ENCODE measurements at regions not wholly inside any gene's neighbourhood (a gene's known extent, or its start where the extent isn't known, plus 50 kb on each side); places are given as distances from the start of the nearest gene placed in this dataset.

DNA sequence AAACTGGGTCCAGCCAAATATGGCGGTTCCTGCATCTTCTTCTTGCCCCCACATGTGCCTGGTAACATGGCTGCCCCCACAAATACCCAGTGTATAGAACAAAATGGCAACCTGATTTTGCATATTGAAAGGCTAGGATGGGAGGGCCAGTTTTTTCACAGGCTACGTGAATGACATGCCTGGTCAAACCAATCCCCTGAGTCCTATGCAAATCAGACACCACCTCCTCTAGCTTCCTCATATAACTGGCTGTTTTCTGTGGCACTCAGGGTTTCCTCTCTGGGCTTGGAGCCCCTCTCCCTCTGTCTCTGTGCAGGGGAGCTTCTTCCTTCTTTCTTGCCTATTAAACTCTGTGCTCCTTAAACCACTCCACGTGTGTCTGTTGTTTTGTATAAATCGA lies 372.1 kb downstream of the KIF16B start:
- Histone ChIP-seq H3K36me3 (ENCODE audit: control insufficient read depth, insufficient read depth, low read length, severe bottlenecking) (no peaks in the 10 kb centered on the region), H3K4me1 (ENCODE audit: control insufficient read depth, insufficient read depth, low read length) (no peaks in the 10 kb centered on the region), H3K4me3 (ENCODE audit: low read length) (no peak overlapping the region), H3K27me3 (replicated peaks; ENCODE audit: control insufficient read depth, insufficient read depth, low read length) (no peaks in the 10 kb centered on the region), H3K9ac (ENCODE audit: low read length) (no peak overlapping the region), H3K9me3 (ENCODE audit: control insufficient read depth, low read length) (peaks cover 5% of the 10 kb centered on the region)
- DNase-seq (ENCODE audit: low read depth), result no peak

DNA sequence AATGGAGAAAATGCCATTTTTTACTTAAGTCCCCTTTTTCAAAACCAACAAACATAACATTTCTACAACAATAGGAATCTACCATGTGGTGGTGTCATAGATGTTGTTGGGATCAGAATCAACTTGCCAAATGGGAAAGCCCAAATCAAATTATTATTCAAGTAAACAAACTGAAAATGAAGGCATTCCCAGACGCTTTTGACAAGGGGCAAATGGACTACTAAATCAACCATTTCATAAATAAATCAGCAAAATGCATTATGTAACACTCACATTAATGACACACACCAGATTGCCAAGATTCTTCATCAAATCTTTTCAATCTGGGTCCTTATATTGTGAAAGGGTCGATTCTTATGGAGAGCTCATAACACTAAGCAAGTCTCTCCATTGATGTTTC lies 375.6 kb downstream of the KIF16B start:
- no peak for DNase-seq (ENCODE audit: low read depth)
- no peaks in the 10 kb centered on the region for H3K4me1 ChIP-seq (ENCODE audit: control insufficient read depth, insufficient read depth, low read length)
- no peaks in the 10 kb centered on the region for H3K27me3 ChIP-seq (replicated peaks; ENCODE audit: control insufficient read depth, insufficient read depth, low read length)
- no peak overlapping the region for H3K9ac ChIP-seq (ENCODE audit: low read length)
- no peaks in the 10 kb centered on the region for H3K36me3 ChIP-seq (ENCODE audit: control insufficient read depth, insufficient read depth, low read length, severe bottlenecking)
- H3K9me3 ChIP-seq (ENCODE audit: control insufficient read depth, low read length), result peaks cover 5% of the 10 kb centered on the region
- no peak overlapping the region for H3K4me3 ChIP-seq (ENCODE audit: low read length)

DNA sequence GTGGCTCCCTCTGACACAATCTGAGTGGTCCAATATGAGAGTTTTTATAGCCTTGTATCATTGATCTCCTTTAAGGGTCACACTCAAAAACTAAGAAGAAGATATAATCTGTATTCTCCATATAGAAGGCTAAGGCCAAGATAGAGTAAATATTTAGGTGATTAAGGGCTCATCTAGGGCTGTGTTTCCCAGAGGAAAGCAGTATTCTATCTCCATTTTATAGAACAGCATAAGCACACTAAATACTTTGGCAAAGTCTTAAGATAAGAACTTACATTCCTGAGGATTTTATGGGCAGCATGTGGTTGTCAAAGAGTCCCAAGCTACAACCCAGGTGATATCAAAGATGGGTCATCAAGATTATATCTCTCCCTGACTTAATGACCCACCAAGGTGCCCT lies 377.6 kb downstream of the KIF16B start:
- no peak overlapping the region for H3K4me3 ChIP-seq (ENCODE audit: low read length)
- no peak for DNase-seq (ENCODE audit: low read depth)
- no peaks in the 10 kb centered on the region for H3K4me1 ChIP-seq (ENCODE audit: control insufficient read depth, insufficient read depth, low read length)
- H3K27me3 ChIP-seq (replicated peaks; ENCODE audit: control insufficient read depth, insufficient read depth, low read length), result no peaks in the 10 kb centered on the region
- H3K9ac ChIP-seq (ENCODE audit: low read length), result no peak overlapping the region
- H3K36me3 ChIP-seq (ENCODE audit: control insufficient read depth, insufficient read depth, low read length, severe bottlenecking), result no peaks in the 10 kb centered on the region
- peaks cover 5% of the 10 kb centered on the region for H3K9me3 ChIP-seq (ENCODE audit: control insufficient read depth, low read length)

DNA sequence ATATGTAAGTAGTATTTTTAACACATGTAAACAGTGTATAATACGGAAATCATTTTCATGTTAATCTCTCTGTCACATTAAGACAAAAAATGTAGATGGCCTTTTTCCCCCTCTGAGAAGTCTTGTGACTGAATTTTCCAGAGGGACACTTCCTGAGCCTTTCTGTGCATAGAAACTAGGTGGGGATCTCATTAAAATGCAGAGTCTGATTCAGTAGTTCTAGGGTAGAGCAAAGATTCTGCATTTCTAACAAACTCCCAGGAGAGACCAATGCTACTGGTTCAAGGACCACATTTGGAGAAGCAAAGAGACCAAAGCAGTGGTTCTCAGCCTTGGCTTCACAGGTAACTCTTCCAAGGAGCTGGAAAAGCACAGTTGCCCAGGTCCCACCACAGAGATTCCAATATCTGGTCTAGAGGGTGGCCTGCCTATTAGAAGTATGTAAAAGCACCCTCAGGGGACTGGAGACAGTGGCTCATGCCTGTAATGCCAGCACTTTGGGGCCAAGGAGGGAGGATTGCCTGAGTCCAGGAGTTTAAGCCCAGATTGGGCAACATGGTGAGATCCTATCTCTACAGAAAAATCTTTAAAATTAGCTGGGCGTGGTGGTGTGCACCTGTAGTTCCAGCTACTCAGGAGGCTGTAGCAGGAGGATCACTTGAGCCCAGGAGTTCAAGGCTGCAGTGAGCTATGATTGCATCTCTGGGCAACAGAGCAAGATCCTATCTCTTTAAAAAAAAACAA lies 378.5 kb downstream of the KIF16B start:
- Histone ChIP-seq H3K27me3 (replicated peaks; ENCODE audit: control insufficient read depth, insufficient read depth, low read length) (no peaks in the 10 kb centered on the region), H3K36me3 (ENCODE audit: control insufficient read depth, insufficient read depth, low read length, severe bottlenecking) (no peaks in the 10 kb centered on the region), H3K9me3 (ENCODE audit: control insufficient read depth, low read length) (peaks cover 5% of the 10 kb centered on the region), H3K4me1 (ENCODE audit: control insufficient read depth, insufficient read depth, low read length) (no peaks in the 10 kb centered on the region), H3K4me3 (ENCODE audit: low read length) (no peak overlapping the region), H3K9ac (ENCODE audit: low read length) (no peak overlapping the region)
- DNase-seq (ENCODE audit: low read depth), result no peak

DNA sequence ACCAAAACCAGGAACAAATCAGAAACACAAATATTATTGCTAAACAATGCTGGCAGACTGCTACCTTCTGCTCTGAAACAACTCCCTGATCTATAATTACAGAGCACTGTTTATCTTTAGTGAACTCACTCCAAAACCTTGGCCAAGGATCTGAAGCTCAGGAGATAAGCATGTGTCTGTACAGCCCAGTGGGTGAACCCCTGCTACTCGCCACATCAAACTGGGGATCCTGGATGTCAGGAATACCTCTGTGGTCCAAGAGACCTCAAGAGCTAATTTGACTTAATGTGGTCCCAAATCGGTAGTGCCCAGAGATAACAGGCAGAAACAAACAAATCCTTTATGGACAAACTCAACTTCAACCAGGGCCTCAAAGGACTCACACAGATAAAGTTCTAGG lies 381.8 kb downstream of the KIF16B start:
- Histone ChIP-seq H3K27me3 (replicated peaks; ENCODE audit: control insufficient read depth, insufficient read depth, low read length) (no peaks in the 10 kb centered on the region), H3K9me3 (ENCODE audit: control insufficient read depth, low read length) (no peaks in the 10 kb centered on the region), H3K4me3 (ENCODE audit: low read length) (no peak overlapping the region), H3K9ac (ENCODE audit: low read length) (no peak overlapping the region), H3K36me3 (ENCODE audit: control insufficient read depth, insufficient read depth, low read length, severe bottlenecking) (no peaks in the 10 kb centered on the region), H3K4me1 (ENCODE audit: control insufficient read depth, insufficient read depth, low read length) (peaks cover 7% of the 10 kb centered on the region)
- no peak for DNase-seq (ENCODE audit: low read depth)

DNA sequence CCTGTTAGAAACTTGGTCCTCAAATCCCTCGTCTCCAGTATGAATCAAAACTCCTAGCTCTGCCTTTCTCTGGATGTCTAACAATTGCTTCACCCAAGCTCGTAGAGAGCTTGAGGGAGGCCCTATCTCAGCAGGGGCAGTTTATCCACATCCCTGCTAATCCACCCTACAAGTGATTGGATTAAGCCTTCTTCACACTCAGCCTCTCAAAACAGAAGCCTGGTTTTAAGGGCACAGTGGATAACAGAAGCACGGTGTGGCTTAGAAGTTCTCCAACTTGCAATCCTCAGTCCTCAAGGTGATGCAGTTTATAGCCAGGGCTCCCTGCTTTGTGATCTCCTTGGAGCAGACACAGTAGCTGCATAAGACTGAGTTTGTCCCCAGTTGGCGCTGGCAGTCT lies 383.9 kb downstream of the KIF16B start:
- H3K4me3 ChIP-seq (ENCODE audit: low read length), result no peak overlapping the region
- H3K36me3 ChIP-seq (ENCODE audit: control insufficient read depth, insufficient read depth, low read length, severe bottlenecking), result no peaks in the 10 kb centered on the region
- no peaks in the 10 kb centered on the region for H3K9me3 ChIP-seq (ENCODE audit: control insufficient read depth, low read length)
- H3K4me1 ChIP-seq (ENCODE audit: control insufficient read depth, insufficient read depth, low read length), result peaks cover 7% of the 10 kb centered on the region
- H3K27me3 ChIP-seq (replicated peaks; ENCODE audit: control insufficient read depth, insufficient read depth, low read length), result no peaks in the 10 kb centered on the region
- no peak for DNase-seq (ENCODE audit: low read depth)
- H3K9ac ChIP-seq (ENCODE audit: low read length), result no peak overlapping the region

DNA sequence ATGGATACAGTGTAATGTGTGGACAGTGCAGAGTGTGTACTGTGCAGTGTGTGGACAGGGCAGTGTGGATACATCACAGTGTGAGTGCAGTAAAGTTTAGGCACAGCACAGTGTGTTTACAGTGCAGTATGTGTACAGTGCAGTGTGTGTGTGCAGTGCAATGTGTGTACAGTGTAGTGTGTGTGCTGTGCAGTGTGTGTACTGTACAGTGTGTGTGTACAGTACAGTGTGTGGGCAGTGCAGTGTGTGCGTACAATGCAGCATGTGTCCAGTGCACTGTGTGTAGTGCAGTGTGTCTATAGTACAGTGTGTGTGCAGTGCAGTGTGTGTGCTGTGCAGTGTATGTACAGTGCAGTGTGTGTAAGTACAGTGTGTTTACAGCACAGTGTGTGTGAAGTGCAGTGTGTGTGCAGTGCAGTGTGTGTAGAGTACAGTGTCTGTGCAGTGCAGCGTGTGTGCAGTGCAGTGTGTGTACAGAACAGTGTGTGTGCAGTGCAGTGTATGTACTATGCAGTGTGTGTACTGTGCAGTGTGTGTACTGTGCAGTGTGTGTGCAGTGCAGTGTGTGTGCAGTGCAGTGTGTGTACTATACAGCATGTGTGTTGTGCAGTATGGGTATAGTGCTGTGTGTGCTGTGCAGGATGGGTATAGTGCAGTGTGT lies 385.2 kb downstream of the KIF16B start:
- no peaks in the 10 kb centered on the region for H3K9me3 ChIP-seq (ENCODE audit: control insufficient read depth, low read length)
- no peak overlapping the region for H3K4me3 ChIP-seq (ENCODE audit: low read length)
- peaks cover 7% of the 10 kb centered on the region for H3K4me1 ChIP-seq (ENCODE audit: control insufficient read depth, insufficient read depth, low read length)

DNA sequence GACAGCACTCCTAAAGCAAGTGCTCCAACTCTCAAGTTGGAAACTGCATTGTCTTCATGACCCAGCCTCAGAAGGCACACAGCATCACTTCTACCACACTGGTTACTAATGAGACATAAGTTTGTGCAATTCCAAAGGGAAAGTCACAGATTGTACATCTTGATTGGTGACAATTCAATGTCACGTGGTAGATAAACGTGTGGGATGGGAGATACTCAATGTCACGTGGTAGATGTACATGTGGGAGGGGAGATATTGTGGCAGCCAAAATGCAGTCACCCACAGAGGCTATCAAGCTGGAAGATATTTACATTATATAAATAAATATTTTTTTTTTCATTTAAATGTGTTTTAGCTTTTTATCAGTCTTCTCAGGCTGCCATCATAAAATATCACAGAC lies 393.3 kb downstream of the KIF16B start:
- H3K9me3 ChIP-seq (ENCODE audit: control insufficient read depth, low read length), result peaks cover 11% of the 10 kb centered on the region
- H3K4me1 ChIP-seq (ENCODE audit: control insufficient read depth, insufficient read depth, low read length), result no peaks in the 10 kb centered on the region
- H3K4me3 ChIP-seq (ENCODE audit: low read length), result no peak overlapping the region
- H3K9ac ChIP-seq (ENCODE audit: low read length), result no peak overlapping the region
- H3K27me3 ChIP-seq (replicated peaks; ENCODE audit: control insufficient read depth, insufficient read depth, low read length), result no peaks in the 10 kb centered on the region
- no peak for DNase-seq (ENCODE audit: low read depth)
- H3K36me3 ChIP-seq (ENCODE audit: control insufficient read depth, insufficient read depth, low read length, severe bottlenecking), result no peaks in the 10 kb centered on the region

More for the DNA sequence above, 385.2 kb downstream of the KIF16B start:
- H3K9ac ChIP-seq (ENCODE audit: low read length), result no peak overlapping the region
- DNase-seq (ENCODE audit: low read depth), result no peak
- H3K27me3 ChIP-seq (replicated peaks; ENCODE audit: control insufficient read depth, insufficient read depth, low read length), result no peaks in the 10 kb centered on the region
- H3K36me3 ChIP-seq (ENCODE audit: control insufficient read depth, insufficient read depth, low read length, severe bottlenecking), result no peaks in the 10 kb centered on the region

DNA sequence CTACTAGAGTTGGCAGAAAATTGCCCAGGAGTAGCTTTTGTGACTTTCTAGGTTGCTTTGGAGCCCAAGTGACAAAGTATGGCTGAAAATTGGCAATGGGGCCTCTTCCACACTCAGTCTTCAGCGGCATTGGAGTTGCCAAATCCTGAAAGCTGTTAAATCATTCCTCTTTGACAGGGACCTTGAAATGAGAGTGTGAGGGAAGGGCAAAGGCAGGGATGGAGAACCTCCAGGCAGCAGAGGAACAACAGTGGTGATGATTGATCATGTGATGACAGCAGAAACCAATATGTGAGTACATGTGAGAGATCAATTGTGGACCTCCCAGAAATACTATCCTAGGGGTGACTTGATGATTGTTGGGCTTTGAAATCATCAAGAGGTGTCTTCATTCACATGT lies 393.9 kb downstream of the KIF16B start:
- no peaks in the 10 kb centered on the region for H3K4me1 ChIP-seq (ENCODE audit: control insufficient read depth, insufficient read depth, low read length)
- no peaks in the 10 kb centered on the region for H3K27me3 ChIP-seq (replicated peaks; ENCODE audit: control insufficient read depth, insufficient read depth, low read length)

DNA sequence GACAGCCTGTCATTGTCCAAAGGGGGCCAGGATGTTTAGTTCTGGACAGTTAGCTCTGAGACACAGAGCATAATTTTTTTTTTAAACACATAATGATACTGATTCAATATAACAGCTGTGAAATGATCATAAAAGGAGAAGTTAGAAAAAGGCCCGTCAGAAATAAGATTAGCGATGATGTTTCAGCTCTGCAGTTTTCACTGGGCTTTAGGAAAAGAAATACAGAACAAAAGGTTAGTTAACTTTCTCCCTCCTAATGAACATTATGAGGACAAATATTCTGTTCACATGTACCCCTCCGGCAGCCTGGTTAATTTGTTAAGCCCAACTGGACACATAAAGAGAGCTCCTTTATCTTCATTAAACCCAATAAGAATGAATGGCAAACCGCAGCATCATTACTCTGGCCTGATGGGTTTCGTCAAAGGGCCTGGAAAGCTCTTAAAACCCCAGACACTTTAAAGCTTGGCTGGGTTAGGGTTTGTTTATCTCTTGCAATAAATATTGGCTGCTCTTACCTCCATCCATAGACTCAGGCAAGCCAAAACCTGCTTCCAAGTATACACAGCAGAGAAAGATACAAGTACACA lies 394.6 kb downstream of the KIF16B start:
- Histone ChIP-seq H3K36me3 (ENCODE audit: control insufficient read depth, insufficient read depth, low read length, severe bottlenecking) (no peaks in the 10 kb centered on the region), H3K27me3 (replicated peaks; ENCODE audit: control insufficient read depth, insufficient read depth, low read length) (no peaks in the 10 kb centered on the region), H3K4me1 (ENCODE audit: control insufficient read depth, insufficient read depth, low read length) (no peaks in the 10 kb centered on the region), H3K9ac (ENCODE audit: low read length) (no peak overlapping the region), H3K9me3 (ENCODE audit: control insufficient read depth, low read length) (peaks cover 11% of the 10 kb centered on the region), H3K4me3 (ENCODE audit: low read length) (no peak overlapping the region)
- DNase-seq (ENCODE audit: low read depth), result no peak

More for the DNA sequence above, 393.9 kb downstream of the KIF16B start:
- Histone ChIP-seq H3K9ac (ENCODE audit: low read length) (no peak overlapping the region), H3K9me3 (ENCODE audit: control insufficient read depth, low read length) (peaks cover 11% of the 10 kb centered on the region), H3K4me3 (ENCODE audit: low read length) (no peak overlapping the region), H3K36me3 (ENCODE audit: control insufficient read depth, insufficient read depth, low read length, severe bottlenecking) (no peaks in the 10 kb centered on the region)
- no peak for DNase-seq (ENCODE audit: low read depth)

DNA sequence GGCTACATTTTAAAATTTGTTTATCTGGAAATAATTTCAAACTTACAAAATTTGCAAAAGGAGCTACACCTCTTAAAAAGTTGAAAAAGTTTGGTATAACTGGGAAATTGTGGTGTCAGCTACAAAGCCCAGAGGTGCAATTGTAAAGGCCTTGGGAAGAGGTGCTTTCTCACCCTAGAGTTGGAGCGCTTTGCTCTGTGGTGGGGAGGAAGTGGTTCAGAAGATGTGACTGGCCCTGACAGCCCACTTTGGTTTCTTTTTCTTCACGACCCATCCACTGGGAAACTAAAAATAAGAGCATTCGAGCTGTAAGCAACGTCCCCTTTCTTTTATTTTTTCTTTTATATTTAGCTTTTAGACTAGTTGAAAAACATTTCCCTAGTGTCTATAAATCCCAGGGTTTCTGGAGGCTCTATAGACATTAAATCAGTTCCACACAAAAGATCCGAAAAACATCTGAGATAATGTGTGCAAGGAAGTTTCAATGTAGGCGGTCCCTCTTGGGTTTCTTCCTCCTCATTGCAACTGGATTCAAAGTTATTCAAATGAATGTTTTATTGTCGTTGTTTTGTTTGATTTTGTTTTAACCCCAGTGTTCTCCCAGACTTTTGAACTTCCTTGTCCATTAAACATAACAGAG lies 397.8 kb downstream of the KIF16B start:
- no peak overlapping the region for H3K9ac ChIP-seq (ENCODE audit: low read length)
- no peaks in the 10 kb centered on the region for H3K4me1 ChIP-seq (ENCODE audit: control insufficient read depth, insufficient read depth, low read length)
- H3K36me3 ChIP-seq (ENCODE audit: control insufficient read depth, insufficient read depth, low read length, severe bottlenecking), result no peaks in the 10 kb centered on the region
- H3K27me3 ChIP-seq (replicated peaks; ENCODE audit: control insufficient read depth, insufficient read depth, low read length), result no peaks in the 10 kb centered on the region
- H3K4me3 ChIP-seq (ENCODE audit: low read length), result no peak overlapping the region
- no peak for DNase-seq (ENCODE audit: low read depth)
- peaks cover 11% of the 10 kb centered on the region for H3K9me3 ChIP-seq (ENCODE audit: control insufficient read depth, low read length)

Measured in adipocyte (in vitro differentiated cells).